Ishikawa (cell line): ENCODE measurements at regions not wholly inside any gene's neighbourhood (a gene's known extent, or its start where the extent isn't known, plus 50 kb on each side); places are given as distances from the start of the nearest gene placed in this dataset.

Experiments used
- CEBPB ChIP-seq: IDR thresholded peaks from 2 replicates; pipeline ENCODE4 v1.6.1; 2012
- CREB1 ChIP-seq: IDR thresholded peaks from 2 replicates; pipeline ENCODE4 v1.6.1; 2012; ENCODE audit warnings: low read depth
- EGR1 ChIP-seq: IDR thresholded peaks from 2 replicates; pipeline ENCODE4 v1.6.1; 2012
- EP300 ChIP-seq: IDR thresholded peaks from 2 replicates; pipeline ENCODE4 v1.6.1; 2012; ENCODE audit warnings: borderline replicate concordance
- NFIC ChIP-seq: IDR thresholded peaks from 2 replicates; pipeline ENCODE4 v1.6.1; 2012
- RAD21 ChIP-seq: IDR thresholded peaks from 2 replicates; pipeline ENCODE4 v1.6.1; 2012; ENCODE audit warnings: low read depth
- TAF1 ChIP-seq: IDR thresholded peaks from 2 replicates; pipeline ENCODE4 v1.6.1; 2012; ENCODE audit warnings: low read depth, mild to moderate bottlenecking
- TCF12 ChIP-seq: IDR thresholded peaks from 2 replicates; pipeline ENCODE4 v1.6.1; 2012; ENCODE audit warnings: low read depth
- TEAD4 ChIP-seq: IDR thresholded peaks from 2 replicates; pipeline ENCODE4 v1.6.1; 2012
- ZBTB7A ChIP-seq: IDR thresholded peaks from 2 replicates; pipeline ENCODE4 v1.6.1; 2012; ENCODE audit warnings: low read depth
- TF ChIP-seq, protein P1 (sequence below): IDR thresholded peaks from 2 replicates; pipeline ENCODE4 v1.6.1; 2012
- TF ChIP-seq, protein P2 (sequence below): IDR thresholded peaks from 2 replicates; pipeline ENCODE4 v1.6.1; 2012
- TF ChIP-seq, protein P3 (sequence below): IDR thresholded peaks from 2 replicates; pipeline ENCODE4 v1.6.1; 2012; ENCODE audit warnings: low read depth, mild to moderate bottlenecking

DNA sequence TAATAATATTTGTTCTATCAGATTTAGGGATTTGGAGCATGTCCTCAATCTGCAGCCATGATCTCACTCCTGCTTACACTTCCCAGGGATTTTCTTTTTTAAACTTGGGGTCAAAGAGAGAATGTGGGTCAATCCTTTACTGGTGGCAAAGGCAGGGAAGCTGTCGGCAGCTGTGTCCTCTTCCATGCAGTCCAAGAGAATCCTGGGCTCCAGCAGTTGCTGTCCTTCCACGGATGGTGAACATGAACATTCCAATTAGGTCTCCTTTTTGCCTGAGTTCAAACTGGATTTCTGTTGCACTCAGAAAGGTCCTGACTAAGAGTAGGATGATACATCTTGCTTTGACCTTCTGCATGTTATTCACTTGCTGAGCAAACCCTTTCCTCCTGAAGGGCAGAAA, 73.9 kb downstream of the ARL6IP4 start:
- TF ChIP-seq CREB1 (no peak), EGR1 (no peak), EP300 (no peak), RAD21 (no peak), TAF1 (no peak), NFIC (no peak), TEAD4 (no peak), CEBPB (no peak), TCF12 (no peak), ZBTB7A (no peak)
- TF ChIP-seq, protein P1, sequence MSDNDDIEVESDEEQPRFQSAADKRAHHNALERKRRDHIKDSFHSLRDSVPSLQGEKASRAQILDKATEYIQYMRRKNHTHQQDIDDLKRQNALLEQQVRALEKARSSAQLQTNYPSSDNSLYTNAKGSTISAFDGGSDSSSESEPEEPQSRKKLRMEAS: no peak
- TF ChIP-seq, protein P2, sequence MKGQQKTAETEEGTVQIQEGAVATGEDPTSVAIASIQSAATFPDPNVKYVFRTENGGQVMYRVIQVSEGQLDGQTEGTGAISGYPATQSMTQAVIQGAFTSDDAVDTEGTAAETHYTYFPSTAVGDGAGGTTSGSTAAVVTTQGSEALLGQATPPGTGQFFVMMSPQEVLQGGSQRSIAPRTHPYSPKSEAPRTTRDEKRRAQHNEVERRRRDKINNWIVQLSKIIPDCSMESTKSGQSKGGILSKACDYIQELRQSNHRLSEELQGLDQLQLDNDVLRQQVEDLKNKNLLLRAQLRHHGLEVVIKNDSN: no peak
- TF ChIP-seq, protein P3, sequence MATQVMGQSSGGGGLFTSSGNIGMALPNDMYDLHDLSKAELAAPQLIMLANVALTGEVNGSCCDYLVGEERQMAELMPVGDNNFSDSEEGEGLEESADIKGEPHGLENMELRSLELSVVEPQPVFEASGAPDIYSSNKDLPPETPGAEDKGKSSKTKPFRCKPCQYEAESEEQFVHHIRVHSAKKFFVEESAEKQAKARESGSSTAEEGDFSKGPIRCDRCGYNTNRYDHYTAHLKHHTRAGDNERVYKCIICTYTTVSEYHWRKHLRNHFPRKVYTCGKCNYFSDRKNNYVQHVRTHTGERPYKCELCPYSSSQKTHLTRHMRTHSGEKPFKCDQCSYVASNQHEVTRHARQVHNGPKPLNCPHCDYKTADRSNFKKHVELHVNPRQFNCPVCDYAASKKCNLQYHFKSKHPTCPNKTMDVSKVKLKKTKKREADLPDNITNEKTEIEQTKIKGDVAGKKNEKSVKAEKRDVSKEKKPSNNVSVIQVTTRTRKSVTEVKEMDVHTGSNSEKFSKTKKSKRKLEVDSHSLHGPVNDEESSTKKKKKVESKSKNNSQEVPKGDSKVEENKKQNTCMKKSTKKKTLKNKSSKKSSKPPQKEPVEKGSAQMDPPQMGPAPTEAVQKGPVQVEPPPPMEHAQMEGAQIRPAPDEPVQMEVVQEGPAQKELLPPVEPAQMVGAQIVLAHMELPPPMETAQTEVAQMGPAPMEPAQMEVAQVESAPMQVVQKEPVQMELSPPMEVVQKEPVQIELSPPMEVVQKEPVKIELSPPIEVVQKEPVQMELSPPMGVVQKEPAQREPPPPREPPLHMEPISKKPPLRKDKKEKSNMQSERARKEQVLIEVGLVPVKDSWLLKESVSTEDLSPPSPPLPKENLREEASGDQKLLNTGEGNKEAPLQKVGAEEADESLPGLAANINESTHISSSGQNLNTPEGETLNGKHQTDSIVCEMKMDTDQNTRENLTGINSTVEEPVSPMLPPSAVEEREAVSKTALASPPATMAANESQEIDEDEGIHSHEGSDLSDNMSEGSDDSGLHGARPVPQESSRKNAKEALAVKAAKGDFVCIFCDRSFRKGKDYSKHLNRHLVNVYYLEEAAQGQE: no peak
